Neural progenitor cell (in vitro differentiated cells): ENCODE measurements at regions not wholly inside any gene's neighbourhood (a gene's known extent, or its start where the extent isn't known, plus 50 kb on each side); places are given as distances from the start of the nearest gene placed in this dataset.
A peak's percentile ranks its signal among the peaks of the same experiment; 100 is the strongest.

Experiments used
- DNase-seq: peaks from one replicate; pipeline ENCODE4 v3.0.0-alpha.2; 2016; ENCODE audit warnings: low spot score
- H2AFZ ChIP-seq: fragments of 200-600 bp; sonication (generic); replicated peaks from 2 replicates; pipeline ENCODE4 v1.6.1; 2016; ENCODE audit warnings: antibody characterized with exemption
- H3F3A ChIP-seq: fragments of 200-600 bp; sonication (generic); 2 replicates; pipeline ENCODE4 v1.6.1; 2016; ENCODE audit warnings: antibody characterized with exemption, low read depth
- H3K27ac ChIP-seq: fragments of 200-600 bp; sonication (generic); 2 replicates; pipeline ENCODE4 v1.5.1; 2016; ENCODE audit warnings: mild to moderate bottlenecking
- H3K27me3 ChIP-seq: fragments of 200-600 bp; sonication (generic); 2 replicates; pipeline ENCODE4 v1.6.1; 2016; ENCODE audit warnings: mild to moderate bottlenecking, moderate library complexity
- H3K36me3 ChIP-seq: fragments of 200-600 bp; sonication (generic); 2 replicates; pipeline ENCODE4 v1.5.1; 2016
- H3K4me1 ChIP-seq: fragments of 200-600 bp; sonication (generic); 2 replicates; pipeline ENCODE4 v1.6.1; 2016; ENCODE audit warnings: mixed run types
- H3K4me2 ChIP-seq: fragments of 200-600 bp; sonication (generic); 2 replicates; pipeline ENCODE4 v1.6.1; 2016
- H3K4me3 ChIP-seq: fragments of 200-600 bp; sonication (generic); 2 replicates; pipeline ENCODE4 v1.5.1; 2016
- H3K79me2 ChIP-seq: fragments of 200-600 bp; sonication (generic); 2 replicates; pipeline ENCODE4 v1.6.1; 2016; ENCODE audit warnings: low read depth
- H3K9ac ChIP-seq: fragments of 200-600 bp; sonication (generic); 2 replicates; pipeline ENCODE4 v1.6.1; 2016
- H3K9me3 ChIP-seq: fragments of 200-600 bp; sonication (generic); 2 replicates; pipeline ENCODE4 v1.5.1; 2016; ENCODE audit warnings: low read depth
- H4K20me1 ChIP-seq: fragments of 200-600 bp; sonication (generic); 2 replicates; pipeline ENCODE4 v1.6.1; 2016; ENCODE audit warnings: low read depth
- H3K27ac Mint-ChIP-seq: 3 replicates; pipeline ENCODE4 v1.8.0; 2021; ENCODE audit warnings: mixed read lengths
- H3K27me3 Mint-ChIP-seq: 2 replicates; pipeline ENCODE4 v1.8.0; 2022; ENCODE audit warnings: low read depth, mild to moderate bottlenecking, inconsistent platforms, moderate library complexity, mixed read lengths; ENCODE audit not compliant: insufficient read depth
- H3K36me3 Mint-ChIP-seq: 3 replicates; pipeline ENCODE4 v1.8.0; 2021; ENCODE audit warnings: mixed read lengths
- H3K4me1 Mint-ChIP-seq: 3 replicates; pipeline ENCODE4 v1.8.0; 2021; ENCODE audit warnings: mixed read lengths
- H3K4me3 Mint-ChIP-seq: 3 replicates; pipeline ENCODE4 v1.8.0; 2021; ENCODE audit warnings: mild to moderate bottlenecking, moderate library complexity, mixed read lengths
- H3K9me3 Mint-ChIP-seq: 3 replicates; pipeline ENCODE4 v1.8.0; 2020; ENCODE audit warnings: mixed read lengths
- EZH2 ChIP-seq: fragments of 200-600 bp; sonication (generic); IDR thresholded peaks from 2 replicates; pipeline ENCODE4 v1.6.1; 2017; ENCODE audit warnings: antibody characterized with exemption, mild to moderate bottlenecking, moderate library complexity
- EZH2phosphoT487 ChIP-seq: fragments of 200-600 bp; sonication (generic); IDR thresholded peaks from 2 replicates; pipeline ENCODE4 v1.6.1; 2017; ENCODE audit warnings: antibody characterized with exemption
- TF ChIP-seq, protein P1 (sequence below): fragments of 200-600 bp; sonication (generic); IDR thresholded peaks from 2 replicates; pipeline ENCODE4 v1.5.1; 2017; ENCODE audit warnings: antibody characterized with exemption, mild to moderate bottlenecking

DNA sequence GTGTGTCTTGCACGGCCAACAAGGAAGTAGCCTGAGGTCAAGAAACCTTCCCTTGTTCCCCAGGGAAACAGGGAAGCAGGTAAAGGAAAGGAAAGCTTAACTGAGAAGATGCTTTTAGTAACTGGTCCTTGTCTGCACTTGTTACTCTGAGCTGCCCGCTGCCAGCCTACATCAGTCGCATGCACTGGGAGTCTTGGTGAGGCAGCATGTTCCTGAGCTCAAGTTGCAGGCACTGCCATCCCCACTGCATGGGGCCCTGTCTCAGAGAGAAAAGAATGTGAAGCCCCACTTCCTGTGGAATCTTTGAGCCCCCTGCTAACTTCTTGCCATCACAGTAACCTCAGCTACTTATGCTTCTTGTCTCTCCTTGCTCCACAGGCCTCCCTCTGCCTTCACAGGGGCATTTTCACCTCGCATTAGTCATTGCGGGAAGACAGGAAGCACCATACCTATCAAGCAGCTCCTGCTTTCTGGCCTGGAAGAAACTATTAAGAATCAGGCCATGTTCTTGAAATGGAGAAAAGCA, 344.1 kb upstream of the ADAMTSL1 start:
- TF ChIP-seq EZH2phosphoT487: no peak
- TF ChIP-seq, protein P1, sequence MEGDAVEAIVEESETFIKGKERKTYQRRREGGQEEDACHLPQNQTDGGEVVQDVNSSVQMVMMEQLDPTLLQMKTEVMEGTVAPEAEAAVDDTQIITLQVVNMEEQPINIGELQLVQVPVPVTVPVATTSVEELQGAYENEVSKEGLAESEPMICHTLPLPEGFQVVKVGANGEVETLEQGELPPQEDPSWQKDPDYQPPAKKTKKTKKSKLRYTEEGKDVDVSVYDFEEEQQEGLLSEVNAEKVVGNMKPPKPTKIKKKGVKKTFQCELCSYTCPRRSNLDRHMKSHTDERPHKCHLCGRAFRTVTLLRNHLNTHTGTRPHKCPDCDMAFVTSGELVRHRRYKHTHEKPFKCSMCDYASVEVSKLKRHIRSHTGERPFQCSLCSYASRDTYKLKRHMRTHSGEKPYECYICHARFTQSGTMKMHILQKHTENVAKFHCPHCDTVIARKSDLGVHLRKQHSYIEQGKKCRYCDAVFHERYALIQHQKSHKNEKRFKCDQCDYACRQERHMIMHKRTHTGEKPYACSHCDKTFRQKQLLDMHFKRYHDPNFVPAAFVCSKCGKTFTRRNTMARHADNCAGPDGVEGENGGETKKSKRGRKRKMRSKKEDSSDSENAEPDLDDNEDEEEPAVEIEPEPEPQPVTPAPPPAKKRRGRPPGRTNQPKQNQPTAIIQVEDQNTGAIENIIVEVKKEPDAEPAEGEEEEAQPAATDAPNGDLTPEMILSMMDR: no peak
- TF ChIP-seq EZH2: no peak
- H3K4me1 Mint-ChIP-seq: peaks cover 4% of the 10 kb centered on the region
- no peak for DNase-seq

DNA sequence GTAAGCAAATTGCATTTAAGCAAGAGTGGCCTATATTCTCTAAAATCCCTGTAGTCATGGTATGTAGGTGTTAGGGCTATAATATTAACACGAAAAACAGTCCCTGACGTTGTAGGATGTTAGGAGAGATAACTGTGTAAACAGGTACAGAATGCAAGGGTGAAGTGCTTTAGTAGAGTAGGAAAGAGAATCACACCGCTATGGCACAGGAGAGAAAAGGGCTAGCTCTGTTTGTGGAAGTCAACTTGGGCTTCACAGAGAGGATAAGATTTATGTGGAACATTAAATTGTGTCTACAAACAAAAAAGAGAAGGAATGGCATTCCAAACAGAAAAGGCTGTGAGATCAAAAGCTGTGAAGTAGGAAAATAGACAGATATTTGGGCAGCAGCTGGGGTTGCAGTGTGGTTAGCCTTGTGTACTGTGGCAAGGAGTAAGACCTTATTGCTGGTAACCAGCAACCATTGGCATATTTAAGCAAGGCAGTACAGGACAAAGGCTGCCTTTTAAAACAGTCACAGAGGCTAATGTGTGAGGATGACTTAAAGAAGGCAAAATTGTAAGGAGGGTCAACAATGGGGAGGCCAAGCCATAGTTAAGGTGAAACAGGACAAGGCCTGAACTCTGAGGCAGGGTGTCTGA, 337.5 kb upstream of the ADAMTSL1 start:
- Mint-ChIP-seq H3K27me3 (no peaks in the 10 kb centered on the region), H3K4me1 (no peaks in the 10 kb centered on the region), H3K4me3 (no peak overlapping the region), H3K36me3 (no peaks in the 10 kb centered on the region), H3K9me3 (no peaks in the 10 kb centered on the region), H3K27ac (no peak overlapping the region)
- DNase-seq: no peak
- no peaks in the 10 kb centered on the region for H3K4me1 ChIP-seq
- H3F3A ChIP-seq: no peaks in the 10 kb centered on the region
- TF ChIP-seq, protein P1: no peak
- TF ChIP-seq EZH2 (no peak), EZH2phosphoT487 (no peak)
- no peaks in the 10 kb centered on the region for H3K27me3 ChIP-seq
- H3K79me2 ChIP-seq: no peaks in the 10 kb centered on the region
- H3K27ac ChIP-seq: no peak overlapping the region
- no peaks in the 10 kb centered on the region for H3K36me3 ChIP-seq
- no peak overlapping the region for H3K9ac ChIP-seq
- H3K4me2 ChIP-seq: no peak overlapping the region
- H3K9me3 ChIP-seq: no peaks in the 10 kb centered on the region
- no peak overlapping the region for H3K4me3 ChIP-seq
- H4K20me1 ChIP-seq: no peaks in the 10 kb centered on the region
- peak overlapping the region; percentile 42 for H2AFZ ChIP-seq

More for the DNA sequence above, 344.1 kb upstream of the ADAMTSL1 start:
- Mint-ChIP-seq H3K27ac (no peak overlapping the region), H3K36me3 (no peaks in the 10 kb centered on the region), H3K9me3 (no peaks in the 10 kb centered on the region), H3K4me3 (no peak overlapping the region), H3K27me3 (no peaks in the 10 kb centered on the region)
- Histone ChIP-seq H3F3A (no peaks in the 10 kb centered on the region), H3K4me2 (no peak overlapping the region), H3K27me3 (no peaks in the 10 kb centered on the region), H3K9ac (no peak overlapping the region), H3K9me3 (no peaks in the 10 kb centered on the region), H3K36me3 (no peaks in the 10 kb centered on the region), H3K79me2 (no peaks in the 10 kb centered on the region), H2AFZ (no peak overlapping the region), H3K27ac (no peak overlapping the region), H4K20me1 (no peaks in the 10 kb centered on the region), H3K4me3 (no peak overlapping the region), H3K4me1 (peaks cover 4% of the 10 kb centered on the region)

DNA sequence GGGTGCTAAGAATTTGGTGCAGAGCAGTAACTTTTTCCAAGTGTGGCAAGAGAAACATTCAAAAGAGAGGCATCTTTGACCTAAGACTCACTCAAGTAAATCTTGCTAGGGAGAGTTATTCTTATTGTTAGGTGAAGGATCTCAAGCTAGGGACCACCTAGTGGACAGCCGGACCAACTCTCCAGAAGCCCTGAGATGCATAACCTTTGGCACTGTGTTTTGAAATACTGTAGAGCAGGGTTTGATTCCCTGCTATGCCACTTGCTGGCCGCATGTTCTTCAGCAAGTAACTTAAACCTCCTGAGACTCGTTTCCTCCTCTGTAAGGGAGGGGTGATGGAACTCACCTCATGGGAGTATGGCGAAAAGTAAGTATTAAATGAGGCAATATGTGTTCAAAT, 336.1 kb upstream of the ADAMTSL1 start:
- Histone ChIP-seq H3F3A (no peaks in the 10 kb centered on the region), H3K27ac (no peak overlapping the region), H3K9ac (no peak overlapping the region), H2AFZ (no peak overlapping the region), H3K4me3 (no peak overlapping the region), H3K9me3 (no peaks in the 10 kb centered on the region), H3K36me3 (no peaks in the 10 kb centered on the region), H3K79me2 (no peaks in the 10 kb centered on the region), H4K20me1 (no peaks in the 10 kb centered on the region), H3K27me3 (no peaks in the 10 kb centered on the region), H3K4me2 (no peak overlapping the region), H3K4me1 (no peaks in the 10 kb centered on the region)
- TF ChIP-seq, protein P1: no peak
- TF ChIP-seq EZH2phosphoT487: no peak
- TF ChIP-seq EZH2: no peak
- Mint-ChIP-seq H3K27ac (no peak overlapping the region), H3K36me3 (no peaks in the 10 kb centered on the region), H3K27me3 (no peaks in the 10 kb centered on the region), H3K4me3 (no peak overlapping the region), H3K4me1 (peaks cover 8% of the 10 kb centered on the region), H3K9me3 (no peaks in the 10 kb centered on the region)
- DNase-seq: no peak
